ENCODE measurements at regions not wholly inside any gene's neighbourhood (a gene's known extent, or its start where the extent isn't known, plus 50 kb on each side); places are given as distances from the start of the nearest gene placed in this dataset.
"Not testable (repeated sequence)": the region's sequence is repeated elsewhere in the genome, so short reads cannot be mapped to it uniquely, and the experiment has no call there.

- no peak for DNase-seq
These were observed 207.5 kb downstream of the SLITRK5 start for GRCh38 chr13:87878706-87879105.

GRCh38 chr13:87884884-87885283, 213.7 kb downstream of the SLITRK5 start:
- DNase-seq = no peak

GRCh38 chr13:87887459-87888123, 216.4 kb downstream of the SLITRK5 start:
- DNase-seq = no peak

GRCh38 chr13:87889254-87889653, 218.1 kb downstream of the SLITRK5 start:
- DNase-seq = no peak

GRCh38 chr13:87893186-87893585, 222.0 kb downstream of the SLITRK5 start:
- no peak for DNase-seq

GRCh38 chr13:87894059-87894458, 222.9 kb downstream of the SLITRK5 start:
- no peak for DNase-seq

GRCh38 chr13:87903553-87903952, 232.4 kb downstream of the SLITRK5 start:
- no peak for DNase-seq

- no peak for DNase-seq
These were observed 235.2 kb downstream of the SLITRK5 start for GRCh38 chr13:87906411-87906810.

GRCh38 chr13:87907202-87907601, 236.0 kb downstream of the SLITRK5 start:
- no peak for DNase-seq

GRCh38 chr13:87919956-87920355, 248.8 kb downstream of the SLITRK5 start:
- DNase-seq = no peak

GRCh38 chr13:87923753-87924152, 252.6 kb downstream of the SLITRK5 start:
- DNase-seq = no peak

- no peak for DNase-seq
These were observed 253.8 kb downstream of the SLITRK5 start for GRCh38 chr13:87925006-87925405.

- no peak for DNase-seq
These were observed 269.6 kb downstream of the SLITRK5 start for GRCh38 chr13:87940776-87941175.

GRCh38 chr13:87941226-87941625, 270.1 kb downstream of the SLITRK5 start:
- no peak for DNase-seq

GRCh38 chr13:87942205-87942604, 271.0 kb downstream of the SLITRK5 start:
- DNase-seq = no peak

- no peak for DNase-seq
These were observed 272.9 kb downstream of the SLITRK5 start for GRCh38 chr13:87944038-87944437.

- DNase-seq = no peak
These were observed 281.2 kb downstream of the SLITRK5 start for GRCh38 chr13:87952377-87952776.

- no peak for DNase-seq
These were observed 282.2 kb downstream of the SLITRK5 start for GRCh38 chr13:87953381-87953780.

- no peak for DNase-seq
These were observed 282.9 kb downstream of the SLITRK5 start for GRCh38 chr13:87954091-87954490.

GRCh38 chr13:87961546-87961945, 290.4 kb downstream of the SLITRK5 start:
- no peak for DNase-seq

- no peak for DNase-seq
These were observed 301.4 kb downstream of the SLITRK5 start for GRCh38 chr13:87972568-87972967.

- no peak for DNase-seq
These were observed 303.9 kb downstream of the SLITRK5 start for GRCh38 chr13:87975035-87975434.

- DNase-seq = not testable (repeated sequence)
These were observed 305.5 kb downstream of the SLITRK5 start for GRCh38 chr13:87976650-87977049.

- no peak for DNase-seq
These were observed 310.2 kb downstream of the SLITRK5 start for GRCh38 chr13:87981416-87981815.

GRCh38 chr13:87982400-87982799, 311.2 kb downstream of the SLITRK5 start:
- DNase-seq = no peak

Data from activated T-cell treated with anti-CD3 and anti-CD28 coated beads, Interleukin-2, amount 50 U/mL, for 48 hours (primary cell).